HG03520 (cell line): ENCODE measurements at regions not wholly inside any gene's neighbourhood (a gene's known extent, or its start where the extent isn't known, plus 50 kb on each side); places are given as distances from the start of the nearest gene placed in this dataset.
A peak's percentile ranks its signal among the peaks of the same experiment; 100 is the strongest.

Experiments
- ATAC-seq: cut with Tn5 transposase; IDR thresholded peaks from one replicate; pipeline ENCODE4 v1.9.1; 2021; ENCODE audit warnings: mild to moderate bottlenecking, moderate library complexity; ENCODE audit not compliant: unreplicated experiment

GRCh38 chr13:78428646-78429045 is 174.7 kb downstream of the POU4F1 start:
- ATAC-seq = no peak

DNA sequence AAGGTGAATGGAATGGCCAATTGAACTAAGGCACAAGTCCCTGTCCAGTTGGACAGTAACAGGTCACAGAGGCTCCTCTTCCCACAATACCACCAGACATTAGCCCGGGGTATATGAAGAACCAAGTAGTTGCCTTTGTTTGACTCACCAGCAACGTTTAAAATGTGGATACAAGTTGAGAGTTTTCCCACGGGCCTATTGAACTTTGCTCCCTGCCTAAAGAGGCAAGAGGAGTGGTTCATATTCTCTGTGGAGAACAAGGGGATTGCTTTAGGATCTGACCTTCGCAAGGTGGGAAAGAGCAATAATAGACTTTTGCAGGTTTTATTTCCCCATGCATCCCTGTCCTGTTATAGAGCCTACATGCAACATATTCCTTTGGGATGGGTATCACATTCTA is 177.2 kb downstream of the POU4F1 start:
- ATAC-seq = no peak

DNA sequence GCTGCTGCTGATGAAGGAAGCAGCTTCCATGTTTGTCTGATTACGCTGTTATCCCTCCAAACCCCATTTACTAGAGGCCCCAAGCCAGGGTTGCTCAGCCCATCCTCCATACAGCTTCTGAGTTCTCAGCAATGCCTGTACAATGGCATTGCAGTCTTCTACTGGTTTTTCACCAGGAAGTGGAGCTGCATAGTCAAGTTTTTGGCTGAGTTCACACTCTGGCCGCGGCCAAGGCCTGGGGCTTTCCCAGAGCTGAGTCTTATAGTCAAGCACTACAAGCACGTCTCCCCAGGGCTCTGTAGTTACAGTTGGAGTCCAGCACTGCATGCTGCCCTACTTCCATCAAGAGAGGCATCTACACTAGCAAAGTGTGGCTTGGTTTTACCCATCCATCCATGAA is 182.5 kb downstream of the POU4F1 start:
- ATAC-seq = peak; percentile 96

DNA sequence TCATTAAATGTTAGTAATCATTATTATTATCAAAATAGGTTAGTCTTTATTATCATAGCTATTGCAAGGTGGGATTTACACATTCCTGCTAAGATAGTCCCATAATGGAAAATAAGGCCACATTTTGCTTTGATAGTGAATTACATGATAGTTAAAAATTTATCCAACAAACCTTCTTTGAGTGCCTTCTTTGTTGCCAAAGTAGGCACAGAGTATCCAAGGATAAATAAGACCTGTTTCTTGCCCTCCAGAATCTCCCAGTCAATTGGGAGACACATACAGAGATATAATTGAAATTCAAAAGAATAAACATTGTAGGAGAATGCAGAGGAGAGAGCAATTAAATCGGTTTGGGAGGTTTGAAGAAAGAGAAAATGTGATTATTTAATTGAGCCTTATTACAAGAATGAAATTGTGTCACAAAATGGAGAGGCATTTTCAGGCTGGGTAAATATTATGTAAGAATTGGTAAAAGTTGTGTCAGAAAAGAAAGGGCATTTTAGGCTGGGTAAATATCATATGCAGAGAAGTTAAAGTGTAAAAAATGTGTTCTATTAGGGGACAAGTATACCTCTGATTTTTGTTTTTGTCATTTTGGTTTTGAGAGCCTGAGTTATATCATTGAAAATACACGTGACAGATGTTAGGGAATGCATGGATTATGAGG is 189.3 kb downstream of the POU4F1 start:
- ATAC-seq = no peak

- ATAC-seq = no peak
Observed at GRCh38 chr13:78410847-78411246, 192.5 kb downstream of the POU4F1 start.

- no peak for ATAC-seq
Observed at GRCh38 chr13:78410164-78410563, 193.2 kb downstream of the POU4F1 start.

DNA sequence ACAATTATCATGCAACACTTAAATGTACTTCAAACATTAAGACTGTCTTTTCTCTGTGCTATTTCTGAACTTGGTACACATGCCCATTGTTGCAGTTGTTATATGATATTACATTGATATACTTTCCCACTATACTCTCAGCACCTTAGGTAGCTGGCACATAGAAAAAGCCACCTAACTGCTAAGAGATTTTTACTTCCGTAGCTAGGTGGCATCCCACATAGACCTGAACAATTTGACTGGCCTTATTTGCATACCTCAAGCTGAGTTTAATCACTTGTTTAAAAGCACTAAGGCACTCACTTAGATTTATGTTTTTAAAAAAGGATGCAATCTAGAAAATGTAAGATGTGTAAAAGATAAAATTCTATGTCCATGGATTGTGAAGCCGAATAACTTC is 194.2 kb downstream of the POU4F1 start:
- ATAC-seq = peak; percentile 66

- no peak for ATAC-seq
Observed at GRCh38 chr13:78404846-78405360, 198.4 kb downstream of the POU4F1 start.

- no peak for ATAC-seq
Observed at GRCh38 chr13:78402708-78403400, 200.5 kb downstream of the POU4F1 start.

GRCh38 chr13:78401873-78402707 is 201.3 kb downstream of the POU4F1 start:
- ATAC-seq = no peak

GRCh38 chr13:78398743-78399410 is 204.5 kb downstream of the POU4F1 start:
- peak; percentile 89 for ATAC-seq

- no peak for ATAC-seq
Observed at GRCh38 chr13:78393286-78394142, 209.8 kb downstream of the POU4F1 start.

DNA sequence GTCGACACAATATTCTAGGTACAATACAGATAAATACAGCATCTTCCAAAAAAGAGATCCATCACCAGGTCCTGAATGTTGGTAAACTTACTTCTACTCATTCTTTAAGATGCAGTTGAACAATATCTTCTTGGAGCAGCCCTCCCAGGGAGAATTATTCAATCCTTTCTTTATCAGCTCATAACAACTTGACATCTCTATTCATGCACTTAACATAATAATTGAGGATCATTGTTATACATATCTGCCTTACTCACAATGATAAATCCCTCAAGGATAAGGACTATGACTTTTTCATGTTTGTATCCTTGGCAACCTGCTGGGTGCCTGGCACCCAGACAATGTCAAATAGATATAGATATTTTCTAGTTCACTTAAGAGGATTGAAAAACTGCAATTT is 219.5 kb downstream of the POU4F1 start:
- no peak for ATAC-seq

DNA sequence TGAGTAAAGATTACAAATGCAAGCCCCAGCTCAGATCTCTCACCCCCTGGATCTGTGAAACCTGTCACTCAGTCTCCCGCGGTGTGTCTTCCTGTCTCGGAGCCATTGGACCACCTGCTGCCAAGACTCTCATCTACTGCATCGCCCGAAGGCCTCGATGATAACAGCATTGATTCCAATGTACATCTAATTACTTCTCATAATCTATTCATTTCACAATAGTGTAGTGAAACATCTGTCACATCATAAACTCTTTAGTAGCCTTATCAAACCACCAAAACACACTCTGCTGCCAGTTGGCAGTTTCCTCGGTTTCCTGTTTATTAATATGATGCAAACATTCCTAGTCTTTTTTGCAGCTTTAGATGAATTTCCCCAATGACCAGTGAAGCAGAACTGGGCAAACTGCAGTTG is 220.3 kb downstream of the POU4F1 start:
- ATAC-seq = no peak

DNA sequence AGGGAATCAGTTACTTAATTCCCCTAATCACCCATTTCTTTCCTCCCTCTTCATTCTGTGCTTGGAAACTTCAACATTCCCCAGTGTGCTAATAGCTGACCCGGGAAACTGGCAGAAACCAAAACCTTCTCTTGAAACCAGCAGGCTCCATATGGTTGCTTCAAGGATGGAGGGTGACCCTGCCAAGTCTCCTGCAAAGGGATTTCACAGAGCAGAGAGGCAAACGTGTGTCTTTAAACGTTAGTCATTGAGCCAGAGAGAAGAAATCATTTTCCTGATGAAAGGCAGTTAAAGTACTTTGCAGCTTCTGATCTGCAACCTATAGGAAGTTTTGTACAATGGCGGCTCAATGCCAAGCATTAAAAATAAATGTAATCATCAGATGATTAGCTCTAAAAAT is 220.9 kb downstream of the POU4F1 start:
- no peak for ATAC-seq

DNA sequence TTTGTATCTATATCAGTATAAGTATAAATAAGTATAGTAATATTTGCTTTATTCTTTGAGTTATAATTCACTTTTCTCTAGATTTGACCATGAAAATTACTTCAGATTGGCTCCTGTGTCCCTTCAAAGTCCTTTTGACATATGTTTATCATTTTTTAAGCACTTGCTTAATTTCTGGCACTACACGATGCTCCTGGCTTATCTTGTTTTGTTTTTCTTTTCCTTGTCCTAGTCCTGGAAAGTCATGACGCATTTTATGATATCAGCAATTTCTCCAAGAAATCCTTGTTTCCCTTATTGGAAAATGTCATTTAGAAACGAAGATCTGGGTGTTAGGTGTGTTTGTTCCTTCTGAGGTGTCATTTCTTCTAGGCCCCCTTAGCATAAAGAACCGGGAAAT is 226.5 kb downstream of the POU4F1 start:
- no peak for ATAC-seq

DNA sequence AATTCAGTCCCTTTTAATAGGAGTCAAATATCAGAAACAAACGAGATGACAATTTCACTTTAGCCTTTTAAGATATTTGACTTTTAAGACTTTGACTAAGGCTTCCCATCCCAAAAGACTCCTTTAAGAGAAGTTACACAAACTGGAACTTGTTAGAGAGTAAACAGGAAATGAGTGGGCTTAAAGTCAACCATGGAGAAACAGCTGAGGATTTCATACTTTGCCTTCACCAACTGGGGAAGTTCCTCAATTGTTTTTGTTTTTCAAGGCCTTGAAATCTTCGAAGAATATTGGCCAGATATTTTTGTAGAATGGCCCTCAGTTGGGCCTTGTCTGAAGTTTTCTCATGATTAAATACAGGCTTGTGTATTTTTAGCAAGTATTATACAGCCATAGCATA is 227.3 kb downstream of the POU4F1 start:
- no peak for ATAC-seq

- no peak for ATAC-seq
Observed at GRCh38 chr13:78372581-78372980, 230.8 kb downstream of the POU4F1 start.

GRCh38 chr13:78370231-78370630 is 233.1 kb downstream of the POU4F1 start:
- no peak for ATAC-seq

DNA sequence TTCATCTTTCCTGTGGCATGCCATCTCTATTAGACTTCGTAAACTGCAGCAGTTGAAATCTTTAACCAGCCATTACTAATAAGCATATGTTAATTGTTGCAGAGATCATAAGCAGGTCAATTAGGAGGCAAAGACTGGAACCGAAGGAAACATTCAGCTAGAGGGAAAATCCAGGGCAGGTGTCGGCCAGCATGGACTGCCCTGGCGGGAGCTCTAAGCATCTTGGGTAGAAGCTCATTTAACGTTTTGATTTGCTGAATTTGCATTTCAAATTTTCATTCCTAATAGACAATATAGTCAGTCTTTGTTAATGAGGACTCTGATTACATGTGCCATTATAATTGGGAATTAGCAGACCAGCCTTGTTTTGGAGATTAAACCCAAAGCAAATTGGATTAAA is 238.6 kb downstream of the POU4F1 start:
- no peak for ATAC-seq
